GM23338 (cell line): ENCODE measurements at regions not wholly inside any gene's neighbourhood (a gene's known extent, or its start where the extent isn't known, plus 50 kb on each side); places are given as distances from the start of the nearest gene placed in this dataset.
A peak's percentile ranks its signal among the peaks of the same experiment; 100 is the strongest.

ENCODE experiments used
- ATAC-seq: fragments of 200-7000 bp; cut with Tn5 transposase; 3 replicates; pipeline ENCODE4 v1.9.1; 2020
- DNase-seq: peaks from one replicate; pipeline ENCODE4 v3.0.0-alpha.2; 2015; ENCODE audit warnings: low spot score
- H2AFZ ChIP-seq: fragments of 200-600 bp; sonication (generic); 2 replicates; pipeline ENCODE4 v1.8.0; 2016; ENCODE audit warnings: antibody characterized with exemption, mild to moderate bottlenecking, moderate library complexity
- H3F3A ChIP-seq: fragments of 200-600 bp; sonication (generic); replicated peaks from 2 replicates; pipeline ENCODE4 v1.8.0; 2017; ENCODE audit warnings: antibody characterized with exemption, mixed run types, low read depth
- H3K27ac ChIP-seq: fragments of 200-600 bp; sonication (generic); 2 replicates; pipeline ENCODE4 v1.6.1; 2016; ENCODE audit warnings: low read depth
- H3K27me3 ChIP-seq: fragments of 200-600 bp; sonication (generic); 2 replicates; pipeline ENCODE4 v1.8.0; 2016; ENCODE audit warnings: mild to moderate bottlenecking, mixed run types, moderate library complexity; ENCODE audit not compliant: insufficient read depth
- H3K36me3 ChIP-seq: fragments of 200-600 bp; sonication (generic); 2 replicates; pipeline ENCODE4 v1.8.0; 2016; ENCODE audit warnings: mild to moderate bottlenecking; ENCODE audit not compliant: insufficient read depth
- H3K4me1 ChIP-seq: fragments of 200-600 bp; sonication (generic); 2 replicates; pipeline ENCODE4 v1.8.0; 2016; ENCODE audit warnings: mild to moderate bottlenecking, moderate library complexity; ENCODE audit not compliant: insufficient read depth
- H3K4me2 ChIP-seq: fragments of 200-600 bp; sonication (generic); 2 replicates; pipeline ENCODE4 v1.7.1; 2017; ENCODE audit warnings: mixed run types
- H3K4me3 ChIP-seq: fragments of 200-600 bp; sonication (generic); 2 replicates; pipeline ENCODE4 v1.6.1; 2016; ENCODE audit warnings: mixed run types
- H3K79me2 ChIP-seq: fragments of 200-600 bp; sonication (generic); replicated peaks from 2 replicates; pipeline ENCODE4 v1.8.0; 2017; ENCODE audit warnings: mild to moderate bottlenecking; ENCODE audit not compliant: insufficient read depth
- H3K9me2 ChIP-seq: fragments of 200-600 bp; sonication (generic); 2 replicates; pipeline ENCODE4 v1.8.0; 2017; ENCODE audit not compliant: insufficient read depth
- H4K20me1 ChIP-seq: fragments of 200-600 bp; sonication (generic); replicated peaks from 2 replicates; pipeline ENCODE4 v1.8.0; 2017; ENCODE audit warnings: mild to moderate bottlenecking; ENCODE audit not compliant: insufficient read depth
- H3K27ac Mint-ChIP-seq: 2 replicates; pipeline ENCODE4 v1.8.0; 2020; ENCODE audit warnings: inconsistent platforms, mild to moderate bottlenecking, moderate library complexity, mixed read lengths
- H3K27me3 Mint-ChIP-seq: 3 replicates; pipeline ENCODE4 v1.8.0; 2022; ENCODE audit warnings: low read depth, mild to moderate bottlenecking, moderate library complexity, mixed read lengths, inconsistent platforms; ENCODE audit not compliant: insufficient read depth, poor library complexity
- H3K36me3 Mint-ChIP-seq: 3 replicates; pipeline ENCODE4 v1.8.0; 2021; ENCODE audit warnings: low read depth, mild to moderate bottlenecking, inconsistent platforms, moderate library complexity, mixed read lengths
- H3K4me1 Mint-ChIP-seq: 3 replicates; pipeline ENCODE4 v1.8.0; 2020; ENCODE audit warnings: mild to moderate bottlenecking, inconsistent platforms, mixed read lengths
- H3K4me3 Mint-ChIP-seq: 3 replicates; pipeline ENCODE4 v1.8.0; 2021; ENCODE audit warnings: moderate library complexity, mild to moderate bottlenecking, inconsistent platforms, mixed read lengths
- H3K9me3 Mint-ChIP-seq: 3 replicates; pipeline ENCODE4 v1.8.0; 2020; ENCODE audit warnings: moderate library complexity, mild to moderate bottlenecking, inconsistent platforms, mixed read lengths
- CTCF ChIP-seq, 2 experiments: fragments of 200-600 bp in 1 of 2; sonication (generic) in 1 of 2; conservative IDR thresholded peaks; 2 replicates each; pipeline versions ENCODE4 v1.5.1 to v1.6.1; 2016 to 2017; ENCODE audit warnings: antibody characterized with exemption in 2 of 2, low read depth in 2 of 2, mild to moderate bottlenecking in 2 of 2, moderate library complexity in 1 of 2
- ETS1 ChIP-seq: IDR thresholded peaks from 2 replicates; pipeline ENCODE4 v1.6.1; 2016; ENCODE audit warnings: antibody characterized with exemption
- EZH2 ChIP-seq: fragments of 200-600 bp; sonication (generic); IDR thresholded peaks from one replicate; pipeline ENCODE4 v1.8.0; 2017; ENCODE audit warnings: antibody characterized with exemption, mild to moderate bottlenecking, low read depth; ENCODE audit not compliant: unreplicated experiment
- EZH2phosphoT487 ChIP-seq: fragments of 200-600 bp; sonication (generic); IDR thresholded peaks from one replicate; pipeline ENCODE4 v1.8.1; 2018; ENCODE audit warnings: antibody characterized with exemption; ENCODE audit not compliant: unreplicated experiment
- JUNB ChIP-seq: IDR thresholded peaks from one replicate; pipeline ENCODE4 v1.6.1; 2016; ENCODE audit warnings: antibody characterized with exemption; ENCODE audit not compliant: unreplicated experiment

- Histone ChIP-seq H3K27me3 (no peaks in the 10 kb centered on the region), H3K27ac (no peak overlapping the region), H2AFZ (peak overlapping the region; percentile 84), H3F3A (no peaks in the 10 kb centered on the region), H3K4me3 (no peak overlapping the region), H3K4me2 (no peak overlapping the region), H3K4me1 (no peaks in the 10 kb centered on the region; the same call in 1 of the 2 replicates), H3K9me2 (peaks cover 5% of the 10 kb centered on the region), H4K20me1 (no peaks in the 10 kb centered on the region), H3K79me2 (no peaks in the 10 kb centered on the region), H3K36me3 (no peaks in the 10 kb centered on the region)
- Mint-ChIP-seq H3K4me3 (no peak overlapping the region), H3K9me3 (no peaks in the 10 kb centered on the region), H3K4me1 (peaks cover 3% of the 10 kb centered on the region), H3K27me3 (peaks cover 7% of the 10 kb centered on the region), H3K27ac (no peak overlapping the region), H3K36me3 (no peaks in the 10 kb centered on the region)
- no peak for TF ChIP-seq CTCF (conservative IDR thresholded peaks at IDR 0.05; ENCODE audit: low read depth in 2 of 2)
- no peak for TF ChIP-seq EZH2
- no peak for TF ChIP-seq ETS1
- DNase-seq, result peak; percentile 17
- ATAC-seq, result peak; percentile 79
These were observed 2224.0 kb upstream of the AGA start for GRCh38 chr4:179666226-179666625.

- H3K9me2 ChIP-seq, result no peaks in the 10 kb centered on the region
- Mint-ChIP-seq H3K4me1 (no peaks in the 10 kb centered on the region; the same call in 2 of the 3 replicates), H3K27ac (no peak overlapping the region), H3K36me3 (no peaks in the 10 kb centered on the region; the same call in 2 of the 3 replicates), H3K27me3 (no peaks in the 10 kb centered on the region), H3K9me3 (peaks cover 6% of the 10 kb centered on the region; the same call in 2 of the 3 replicates), H3K4me3 (no peak overlapping the region)
- no peak overlapping the region for H3K27ac ChIP-seq
- H3K4me3 ChIP-seq, result no peak overlapping the region
- no peaks in the 10 kb centered on the region; the same call in 1 of the 2 replicates for H3K4me1 ChIP-seq
- H3F3A ChIP-seq, result no peaks in the 10 kb centered on the region
- ATAC-seq (no peak), DNase-seq (peak; percentile 4)
- H3K27me3 ChIP-seq, result no peaks in the 10 kb centered on the region
- H4K20me1 ChIP-seq, result no peaks in the 10 kb centered on the region
- H3K79me2 ChIP-seq, result no peaks in the 10 kb centered on the region
- no peak for TF ChIP-seq EZH2phosphoT487
- no peak for TF ChIP-seq ETS1
- no peak for TF ChIP-seq JUNB
- H3K4me2 ChIP-seq, result no peak overlapping the region
- no peak overlapping the region for H2AFZ ChIP-seq
- no peaks in the 10 kb centered on the region for H3K36me3 ChIP-seq
These were observed 2229.4 kb upstream of the AGA start for GRCh38 chr4:179671609-179672008.
